DND-41 (cell line): ENCODE measurements at regions not wholly inside any gene's neighbourhood (a gene's known extent, or its start where the extent isn't known, plus 50 kb on each side); places are given as distances from the start of the nearest gene placed in this dataset.

Experiments
- CTCF ChIP-seq: IDR thresholded peaks from 2 replicates; pipeline ENCODE4 v1.5.1; 2012; ENCODE audit warnings: borderline replicate concordance, low read length, moderate library complexity, mild to moderate bottlenecking; ENCODE audit not compliant: poor library complexity, severe bottlenecking; ENCODE audit errors: extremely low read depth
- EZH2 ChIP-seq: IDR thresholded peaks from 3 replicates; pipeline ENCODE4 v1.6.1; 2012; ENCODE audit warnings: borderline replicate concordance, low read depth, mild to moderate bottlenecking, moderate library complexity, low read length, inconsistent platforms; ENCODE audit not compliant: severe bottlenecking

DNA sequence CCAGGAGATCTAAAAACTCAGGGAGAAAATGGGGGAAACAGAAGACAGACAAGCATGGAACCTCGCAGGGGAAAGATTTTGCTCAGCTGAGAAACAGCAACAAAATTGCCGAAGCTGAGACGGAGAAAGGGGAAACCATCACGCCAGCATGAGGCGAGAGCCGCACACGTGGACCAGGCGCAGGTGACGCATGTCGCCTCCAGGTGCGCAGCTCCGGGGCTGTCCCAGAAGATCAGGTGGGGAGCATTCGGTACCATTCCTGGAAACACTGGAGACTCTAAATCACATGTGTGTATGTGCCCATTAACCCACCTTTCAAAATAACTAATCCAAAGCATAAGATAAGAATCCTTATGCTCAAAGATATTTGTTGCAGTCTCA lies 121.7 kb downstream of the BRD1 start:
- no peak for TF ChIP-seq CTCF
- no peak for TF ChIP-seq EZH2
